DMS53 (cell line): ENCODE measurements at regions not wholly inside any gene's neighbourhood (a gene's known extent, or its start where the extent isn't known, plus 50 kb on each side); places are given as distances from the start of the nearest gene placed in this dataset.
"Not testable (repeated sequence)": the region's sequence is repeated elsewhere in the genome, so short reads cannot be mapped to it uniquely, and the experiment has no call there.

ENCODE experiments used
- DNase-seq: peaks from one replicate; lab custom pipeline; 2025; lab: John Stamatoyannopoulos, UW

DNA sequence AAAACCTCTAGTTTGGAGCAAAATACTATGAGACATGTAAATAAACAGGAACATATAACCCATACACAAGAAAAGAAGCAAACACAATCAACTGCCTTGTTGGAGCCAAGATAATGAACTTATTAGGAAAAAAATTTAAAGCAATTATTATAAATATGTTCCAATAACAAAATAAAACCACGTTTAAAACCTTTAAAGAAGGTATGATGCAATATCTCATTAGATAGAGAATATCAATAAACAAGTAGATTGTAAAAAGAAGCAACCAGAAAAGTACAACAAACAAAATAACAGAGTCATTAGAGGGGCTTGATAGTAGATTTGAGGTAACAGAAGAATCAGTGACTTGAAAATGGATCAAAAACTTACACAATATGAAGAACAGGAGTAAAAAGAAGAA, 327.0 kb upstream of the PCDH9 start:
- DNase-seq, result no peak

DNA sequence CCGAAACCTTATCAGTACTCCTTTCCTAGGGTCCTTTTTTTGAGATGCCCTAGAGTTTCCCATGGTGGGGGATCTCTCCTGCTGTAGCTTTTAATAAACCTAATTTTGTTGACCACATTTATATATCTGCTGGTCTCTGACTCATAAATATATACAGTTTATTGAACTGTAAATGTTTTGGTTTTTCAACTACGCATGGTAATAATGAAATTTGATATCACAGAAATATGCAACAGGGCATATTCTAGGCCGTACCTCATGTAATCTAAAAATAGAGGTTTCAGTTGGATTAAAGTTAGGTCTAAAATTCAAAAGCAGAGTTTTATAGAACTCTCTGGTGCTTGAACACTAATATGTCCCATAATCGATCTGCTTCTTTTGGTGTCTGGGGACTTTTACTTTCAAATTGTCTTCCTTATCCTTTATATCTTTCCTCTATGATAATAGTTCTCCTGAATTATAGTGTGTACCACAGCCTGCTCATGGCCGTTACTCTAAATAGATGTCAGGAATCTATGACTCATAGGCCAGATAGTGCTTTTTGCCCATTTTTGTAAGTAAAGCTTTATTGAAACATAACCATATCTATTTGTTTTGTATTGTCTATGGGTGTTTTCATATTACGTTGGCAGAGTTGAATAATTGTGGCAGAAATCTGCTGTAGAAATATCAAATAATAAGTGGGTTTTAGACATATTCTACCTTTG, 324.8 kb upstream of the PCDH9 start:
- DNase-seq, result no peak

DNA sequence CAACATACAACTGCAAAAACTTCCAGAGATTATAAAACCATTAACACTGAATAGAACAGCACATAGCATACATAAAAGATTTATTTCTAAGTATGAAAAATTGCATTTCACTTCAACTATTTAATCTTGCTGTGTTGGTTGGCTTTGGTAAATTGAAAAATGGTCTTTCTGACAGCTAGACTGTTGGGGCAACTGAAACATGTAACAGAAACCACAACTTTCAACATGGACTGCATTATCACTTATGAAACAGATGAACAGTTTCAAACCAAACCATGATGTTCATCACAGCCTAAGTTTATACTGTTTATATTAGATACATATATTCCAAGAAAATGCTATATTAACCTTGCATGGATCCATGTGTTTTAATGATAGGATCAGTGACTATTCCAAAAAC, 324.1 kb upstream of the PCDH9 start:
- DNase-seq, result no peak

DNA sequence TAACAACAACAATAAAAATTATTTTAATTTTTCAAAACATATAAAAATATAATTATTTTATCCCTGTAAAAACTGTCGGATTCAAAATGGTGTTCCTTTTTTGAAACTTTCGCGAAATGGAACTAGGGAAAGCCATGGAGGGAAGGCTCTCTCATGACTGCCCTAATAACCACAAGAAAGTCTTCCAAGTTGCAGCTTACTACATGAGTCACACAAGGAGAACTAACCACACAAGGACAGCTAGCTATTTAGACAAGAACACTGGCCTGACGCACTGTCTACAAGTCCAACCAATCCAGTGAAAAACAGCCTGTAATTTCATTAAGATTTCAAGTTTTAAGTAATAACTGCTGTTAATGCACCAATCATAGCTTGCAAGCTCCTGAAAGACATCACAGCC, 319.2 kb upstream of the PCDH9 start:
- DNase-seq, result no peak

DNA sequence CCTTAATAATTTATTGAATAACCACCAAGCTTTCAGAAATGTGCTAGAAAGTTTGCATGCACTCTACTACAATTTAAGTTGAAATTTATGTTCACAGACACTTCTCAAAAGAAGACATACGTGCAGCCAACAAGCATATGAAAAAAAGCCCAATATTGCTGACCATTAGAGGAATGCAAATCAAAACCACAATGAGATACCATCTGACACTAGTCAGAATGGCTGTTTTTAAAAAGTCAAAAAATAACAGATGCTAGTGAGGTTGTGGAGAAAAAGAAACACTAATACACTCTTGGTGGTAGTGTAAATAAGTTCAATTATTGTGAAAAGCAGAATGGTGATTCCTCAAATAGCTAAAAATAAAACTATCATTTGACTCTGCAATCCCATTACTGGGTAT, 308.8 kb upstream of the PCDH9 start:
- DNase-seq, result no peak

DNA sequence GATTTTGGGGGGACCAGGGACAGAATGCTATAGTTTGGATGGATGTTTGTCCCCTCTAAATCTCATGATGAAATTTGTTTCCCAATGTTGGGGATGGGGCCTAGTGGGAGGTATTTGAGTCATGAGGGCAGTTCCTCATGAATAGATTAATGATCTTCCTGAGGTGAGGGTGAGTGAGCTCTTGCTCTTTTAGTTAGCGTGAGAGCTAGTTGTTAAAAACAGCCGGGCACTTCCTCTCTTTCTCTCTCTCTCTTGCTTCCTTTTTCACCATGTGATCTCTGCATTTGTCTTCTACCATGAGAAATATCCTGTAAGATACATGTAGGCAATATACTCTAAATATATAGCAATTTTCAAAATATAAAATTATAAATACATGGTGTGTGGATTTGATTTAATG, 290.8 kb upstream of the PCDH9 start:
- no peak for DNase-seq

DNA sequence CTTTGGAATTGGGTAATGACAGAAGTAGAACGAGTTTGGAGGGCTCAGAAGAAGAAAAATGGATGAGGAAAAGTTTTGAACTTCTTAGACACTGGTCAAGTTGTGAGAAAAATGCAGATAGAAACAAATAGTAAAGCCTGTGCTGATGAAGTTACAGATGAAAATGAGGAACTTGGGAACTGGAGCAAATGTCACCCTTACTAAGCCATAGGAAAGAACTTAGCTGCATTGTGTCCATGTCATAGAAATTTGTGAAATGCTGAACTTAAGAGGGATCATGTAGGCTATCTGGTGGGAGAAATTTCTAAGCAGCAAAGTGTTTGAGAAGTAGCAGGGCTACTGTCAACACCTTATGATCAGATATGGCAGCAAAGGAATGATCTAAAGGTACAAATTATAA, 289.2 kb upstream of the PCDH9 start:
- no peak for DNase-seq

DNA sequence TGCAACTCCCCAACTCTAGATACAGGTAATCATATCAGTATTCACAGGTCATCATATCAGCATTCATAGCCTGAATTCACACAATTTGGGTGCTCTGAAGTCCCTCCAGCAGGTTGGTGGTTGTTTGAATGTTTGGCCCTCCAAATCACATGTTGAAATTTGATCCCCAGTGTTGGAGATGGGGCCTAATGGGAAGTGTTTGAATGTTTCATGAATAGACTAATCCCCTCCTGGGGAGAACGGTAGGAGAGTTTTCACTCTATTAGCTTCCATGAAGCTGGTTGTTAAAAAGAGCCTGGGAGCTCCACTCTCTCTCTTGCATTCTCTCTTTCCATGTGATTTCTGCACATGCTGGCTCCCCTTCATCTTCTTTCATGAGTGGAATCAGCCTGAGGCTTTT, 288.6 kb upstream of the PCDH9 start:
- DNase-seq, result peak; percentile 4

DNA sequence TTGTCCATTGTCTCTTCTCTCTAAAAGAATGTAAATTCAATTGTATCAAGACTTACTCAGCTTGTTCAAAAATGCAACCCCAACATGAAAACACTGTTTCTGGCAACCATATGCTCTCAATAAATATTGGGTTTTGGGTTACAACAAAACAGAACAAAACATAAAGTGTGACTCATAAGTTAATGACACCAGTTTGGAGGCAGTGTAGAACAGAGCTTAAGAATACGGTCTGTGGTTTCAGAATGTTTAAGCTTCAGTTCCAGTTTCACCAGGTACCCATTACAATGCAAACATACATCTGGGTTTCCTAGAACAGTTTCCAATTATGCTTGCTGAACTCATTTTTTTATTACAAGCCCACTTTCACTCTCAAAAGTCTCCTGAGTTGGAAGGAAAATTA, 285.8 kb upstream of the PCDH9 start:
- DNase-seq, result peak; percentile 71

DNA sequence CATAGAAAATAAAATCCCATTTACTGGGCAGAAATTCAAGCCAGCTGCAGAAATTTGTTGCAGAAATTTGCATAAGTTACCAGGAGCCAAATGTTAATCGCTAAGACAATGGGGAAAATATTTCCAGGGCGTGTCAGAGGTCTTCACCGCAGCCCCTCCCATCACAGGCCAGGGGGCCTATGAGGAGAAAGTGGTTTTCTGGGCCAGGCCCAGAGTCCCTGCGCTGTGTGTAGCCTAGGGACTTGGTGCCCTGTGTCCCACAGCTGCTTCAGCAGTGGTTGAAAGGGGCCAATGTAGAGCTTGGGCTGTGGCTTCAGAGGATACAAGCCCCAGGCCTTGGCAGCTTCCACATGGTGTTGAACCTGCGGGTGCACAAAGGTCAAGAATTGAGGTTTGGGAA, 278.9 kb upstream of the PCDH9 start:
- no peak for DNase-seq

DNA sequence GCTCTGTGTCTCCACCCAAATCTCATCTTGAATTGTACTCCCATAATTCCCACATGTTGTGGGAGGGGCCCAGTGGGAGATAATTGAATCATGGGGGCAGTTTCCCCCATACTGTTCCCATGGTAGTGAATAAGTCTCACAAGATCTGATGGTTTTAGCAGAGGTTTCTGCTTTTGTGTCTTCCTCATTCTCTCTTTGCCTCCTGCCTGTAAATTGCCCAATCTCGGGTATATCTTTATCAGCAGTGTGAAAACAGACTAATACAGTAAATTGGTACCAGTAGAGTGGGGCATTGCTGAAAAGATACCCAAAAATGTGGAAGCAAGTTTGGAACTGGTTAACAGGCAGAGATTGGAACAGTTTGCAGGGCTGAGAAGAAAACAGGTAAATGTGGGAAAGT, 278.1 kb upstream of the PCDH9 start:
- DNase-seq, result not testable (repeated sequence)

DNA sequence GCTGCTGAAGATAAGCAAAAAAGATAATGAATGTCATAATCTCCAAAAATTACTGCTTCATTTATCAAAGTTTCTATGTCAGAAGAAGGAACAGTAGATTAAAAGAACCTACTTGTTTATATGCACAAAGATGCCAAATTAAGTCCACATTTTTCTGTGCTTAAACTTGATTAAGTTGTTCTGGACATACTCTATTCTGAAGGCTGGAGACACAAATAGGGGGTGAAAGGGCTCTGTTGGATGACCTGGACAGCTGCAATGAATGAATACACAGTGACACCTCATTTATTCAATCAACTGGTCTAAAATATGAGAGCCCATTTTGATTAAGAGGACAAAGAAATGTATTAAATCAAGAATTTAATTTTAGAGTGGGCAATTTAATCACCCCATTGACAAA, 276.3 kb upstream of the PCDH9 start:
- no peak for DNase-seq

DNA sequence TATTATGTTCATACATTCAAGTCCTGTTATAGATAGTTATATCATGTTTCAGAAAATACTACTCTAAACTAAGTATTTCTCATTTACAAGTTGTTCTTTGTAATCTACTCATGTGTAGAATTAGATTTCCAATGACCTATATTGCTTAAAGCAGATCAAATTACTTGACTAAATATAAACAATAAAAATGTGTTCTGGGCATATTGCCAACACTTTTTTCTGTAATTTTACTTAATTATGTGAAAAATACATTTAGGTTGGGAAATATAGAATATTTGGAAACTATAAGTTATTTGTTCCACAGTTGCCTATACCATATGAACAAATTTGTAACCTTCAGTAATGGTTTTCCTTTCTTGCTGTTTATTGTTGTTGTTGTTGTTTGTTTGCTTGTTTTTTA, 275.2 kb upstream of the PCDH9 start:
- DNase-seq, result no peak

DNA sequence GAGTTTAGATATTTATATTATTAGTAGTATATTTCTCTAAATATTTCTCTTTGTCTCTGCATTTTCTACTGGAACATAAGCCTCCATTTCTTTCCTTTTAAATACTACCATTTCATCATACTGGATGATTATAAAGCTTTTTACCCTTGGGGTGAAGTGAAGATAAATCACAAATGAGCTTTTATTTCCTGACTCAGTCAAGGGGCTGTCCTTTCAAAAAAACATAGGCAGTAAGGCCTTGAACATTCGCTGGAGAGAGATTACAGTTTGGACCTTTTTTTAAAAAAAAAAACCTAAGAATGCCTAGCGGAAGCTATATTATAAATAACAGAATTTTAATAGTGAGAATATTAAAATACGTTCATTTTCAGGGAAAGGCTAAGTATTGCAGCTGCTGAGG, 268.8 kb upstream of the PCDH9 start:
- DNase-seq, result no peak

DNA sequence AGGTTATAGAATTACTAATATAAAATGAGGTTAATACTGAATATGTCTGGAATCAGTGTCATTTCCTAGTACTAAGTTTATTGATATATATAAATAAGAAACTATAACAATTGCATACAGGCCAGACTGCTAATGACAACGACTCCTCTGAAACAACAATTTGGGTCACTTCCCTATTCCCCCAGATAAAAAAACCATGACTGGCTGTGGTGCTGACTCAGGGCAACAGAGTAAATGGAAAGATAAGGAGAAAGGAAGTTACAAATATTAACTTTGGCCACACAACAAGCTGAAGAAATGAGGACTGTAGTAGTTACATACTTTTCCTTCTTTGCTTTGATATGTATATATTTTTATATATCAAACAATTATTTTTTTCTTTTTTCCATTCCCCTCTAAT, 263.7 kb upstream of the PCDH9 start:
- no peak for DNase-seq

DNA sequence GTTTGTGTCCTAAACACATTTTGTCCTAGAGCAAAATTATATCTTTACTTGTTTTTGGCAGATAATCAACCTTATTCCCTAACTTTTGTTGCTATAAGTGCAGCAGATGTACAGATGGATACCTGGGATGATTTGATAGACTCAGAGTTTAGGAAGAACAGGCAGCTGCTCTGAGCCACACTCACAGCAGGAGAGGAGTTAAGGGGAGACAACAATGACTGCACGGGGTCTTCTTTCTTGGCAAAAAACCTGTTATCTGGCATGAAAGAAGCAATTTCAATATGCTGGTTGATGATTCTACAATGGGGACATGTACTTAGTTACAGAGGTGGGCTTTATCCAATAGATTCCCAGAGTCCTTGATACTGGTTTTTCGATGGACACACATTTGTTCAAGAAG, 258.9 kb upstream of the PCDH9 start:
- DNase-seq, result no peak

DNA sequence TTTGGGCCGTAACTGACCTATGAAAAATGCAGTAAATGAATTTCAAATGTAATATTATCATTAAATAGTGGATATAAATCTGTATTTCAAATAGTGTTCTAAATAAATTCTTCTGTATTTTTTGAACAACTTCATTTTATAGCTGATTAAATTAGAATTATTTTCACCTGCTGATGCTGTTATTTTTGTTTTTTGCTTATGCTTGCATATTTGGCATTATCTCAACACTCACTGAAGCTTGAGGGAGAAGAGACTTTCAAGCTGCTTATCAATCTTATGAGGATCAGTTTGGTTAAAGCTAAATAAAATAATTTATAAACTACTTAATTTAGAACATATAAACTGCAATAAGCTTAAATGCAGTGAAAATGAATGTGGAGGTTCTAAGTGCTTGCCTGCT, 251.3 kb upstream of the PCDH9 start:
- no peak for DNase-seq

DNA sequence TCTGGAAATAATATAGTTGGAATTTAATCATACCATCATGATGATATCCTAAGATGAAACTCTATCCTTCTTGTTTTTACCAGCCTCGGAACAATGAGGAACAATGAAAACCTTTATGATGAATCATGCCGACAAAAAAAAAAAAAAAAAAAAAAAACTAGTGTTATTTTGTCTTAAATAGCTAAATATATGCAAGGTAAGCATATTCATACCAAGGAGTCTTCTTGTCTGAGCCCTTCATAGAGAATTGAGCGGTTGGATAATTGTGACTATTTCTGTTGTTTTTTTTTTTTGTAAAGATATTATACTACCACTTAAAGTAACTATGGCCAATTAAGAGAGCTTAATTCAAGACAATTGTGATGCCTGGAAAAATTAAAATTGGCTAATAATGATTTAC, 244.0 kb upstream of the PCDH9 start:
- DNase-seq, result no peak

DNA sequence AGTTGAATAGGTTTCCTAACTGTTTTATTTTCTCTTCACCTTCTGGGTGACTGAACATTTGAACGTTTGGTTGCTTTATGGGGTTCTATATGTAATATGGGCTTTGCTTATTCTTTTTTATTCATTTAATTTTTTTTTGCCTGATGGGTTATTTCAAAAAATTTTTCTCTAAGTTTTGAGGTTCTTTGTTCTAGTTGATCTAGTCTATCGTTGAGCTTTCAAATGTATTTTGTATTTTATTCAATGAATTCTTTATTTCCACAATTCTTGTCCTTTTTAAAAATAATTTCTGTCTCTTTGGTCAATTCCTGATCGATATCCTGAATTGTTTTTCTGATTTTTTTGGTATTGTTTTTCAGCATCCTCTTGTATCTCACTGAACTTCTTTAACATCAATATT, 239.5 kb upstream of the PCDH9 start:
- DNase-seq, result no peak

DNA sequence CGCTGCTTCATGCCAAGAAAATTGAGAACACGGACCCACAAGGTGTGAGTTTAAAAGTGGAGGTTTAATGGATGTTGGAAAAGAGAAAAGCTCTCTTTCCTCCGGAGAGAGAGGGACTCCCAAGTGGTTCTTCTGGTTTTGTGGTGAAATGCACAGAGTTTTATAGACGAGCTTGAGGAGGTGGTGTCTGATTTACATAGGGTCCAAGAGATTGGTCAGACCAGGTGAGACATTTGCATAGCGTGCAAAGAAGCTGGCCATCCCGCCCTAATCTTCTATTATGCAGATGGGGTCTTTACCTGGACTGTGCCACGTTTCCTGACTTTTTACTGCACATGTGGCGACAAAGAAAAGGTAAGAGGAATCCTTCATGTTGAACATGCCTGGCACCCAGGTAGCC, 236.4 kb upstream of the PCDH9 start:
- no peak for DNase-seq

DNA sequence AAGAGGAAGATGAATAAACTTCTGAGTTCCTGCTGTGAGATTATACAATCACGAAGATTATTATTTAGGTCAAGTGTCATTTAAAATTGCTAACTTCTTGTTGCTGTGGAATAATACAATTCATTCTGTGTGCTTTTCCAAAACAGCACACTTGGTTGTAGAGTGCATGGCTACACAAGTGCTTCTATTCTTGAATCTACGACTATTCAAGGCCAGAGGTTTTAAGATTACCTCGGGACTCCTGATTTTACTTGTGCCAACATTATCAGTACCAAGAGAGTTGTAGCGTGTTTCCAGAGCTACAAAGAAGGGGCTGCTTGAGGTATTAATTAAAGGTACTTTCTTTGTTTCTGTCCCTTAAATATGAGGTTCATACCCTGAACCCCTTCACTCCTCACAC, 234.0 kb upstream of the PCDH9 start:
- no peak for DNase-seq

DNA sequence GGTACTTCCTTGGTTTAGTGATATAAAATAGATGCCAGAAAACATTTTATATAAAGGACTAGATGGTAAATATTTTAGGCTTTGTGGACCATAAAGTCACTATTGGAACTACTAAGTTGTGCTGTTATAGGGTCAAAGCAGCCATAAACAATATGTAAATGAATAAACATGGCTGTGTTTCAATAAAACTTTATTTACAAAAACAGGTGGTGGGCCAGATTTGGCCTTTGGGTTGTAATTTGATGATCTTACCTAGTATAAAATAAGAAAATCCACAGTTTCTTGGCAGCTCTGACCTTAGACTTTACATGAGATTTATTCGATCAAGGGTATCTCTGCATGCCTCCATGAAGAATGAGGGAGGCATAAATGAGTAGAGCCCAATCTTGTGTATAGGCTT, 232.0 kb upstream of the PCDH9 start:
- no peak for DNase-seq

DNA sequence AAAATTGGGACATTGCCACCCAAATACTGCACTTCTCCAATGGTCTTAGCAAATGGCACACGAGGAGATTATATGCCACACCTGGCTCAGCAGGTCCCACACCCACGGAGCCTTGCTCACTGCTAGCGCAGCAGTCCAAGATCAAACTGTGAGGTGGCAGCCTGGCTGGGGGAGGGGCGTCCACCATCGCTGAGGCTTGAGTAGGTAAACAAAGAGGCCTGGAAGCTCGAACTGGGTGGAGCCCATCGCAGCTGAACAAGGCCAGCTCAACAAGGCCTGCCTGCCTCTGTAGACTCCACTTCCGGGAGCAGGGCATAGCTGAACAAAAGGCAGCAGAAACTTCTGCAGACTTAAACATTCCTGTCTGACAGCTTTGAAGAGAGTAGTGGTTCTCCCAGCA, 222.4 kb upstream of the PCDH9 start:
- DNase-seq, result peak; percentile 7

DNA sequence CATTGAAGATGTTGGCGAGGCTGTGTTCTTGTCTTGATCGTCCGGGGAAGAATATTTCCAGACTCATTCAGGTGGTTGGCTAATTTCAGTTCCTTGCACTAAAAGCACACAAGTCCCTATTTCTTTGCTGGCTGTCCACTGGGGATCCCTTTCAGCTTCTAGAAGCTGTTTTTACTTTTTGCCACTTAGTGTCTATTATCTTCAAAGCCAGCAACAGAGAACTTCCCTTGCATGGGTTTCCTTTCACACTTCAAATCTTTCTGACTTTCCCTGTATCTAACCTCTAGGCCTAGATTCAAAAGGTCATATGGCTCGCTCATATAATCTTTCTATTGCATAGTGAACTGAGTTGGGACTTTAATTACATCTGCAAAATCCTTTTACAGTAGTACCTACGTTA, 215.3 kb upstream of the PCDH9 start:
- DNase-seq, result no peak

DNA sequence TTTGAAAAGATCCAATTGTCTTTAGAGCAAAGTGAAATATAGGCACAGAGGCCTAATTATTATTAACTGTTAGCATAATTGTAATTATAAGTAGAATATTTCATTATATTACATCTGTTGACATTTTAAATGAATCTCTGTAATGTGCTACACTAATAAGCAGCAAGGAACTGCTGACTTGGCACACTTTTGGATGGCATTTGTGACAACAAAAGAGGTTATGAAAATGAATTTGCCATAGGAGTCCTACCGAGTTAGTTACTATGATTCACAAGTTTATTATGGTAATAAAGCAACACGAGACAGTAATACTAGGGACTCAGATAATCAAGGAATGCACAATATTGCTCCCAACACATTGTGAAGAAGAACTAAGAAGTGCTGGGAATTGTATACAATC, 213.8 kb upstream of the PCDH9 start:
- DNase-seq, result no peak
